H1 (cell line): ENCODE measurements at regions not wholly inside any gene's neighbourhood (a gene's known extent, or its start where the extent isn't known, plus 50 kb on each side); places are given as distances from the start of the nearest gene placed in this dataset.

Source experiments
- BRCA1 ChIP-seq: IDR thresholded peaks from 2 replicates; pipeline ENCODE4 v1.6.1; 2012; ENCODE audit warnings: low read depth, low read length, improper control_type of control experiment
- CHD7 ChIP-seq: fragments of 300-600 bp; sonication (generic); IDR thresholded peaks from 2 replicates; pipeline ENCODE4 v1.7.1; 2012; ENCODE audit warnings: low read length, moderate library complexity, mild to moderate bottlenecking, inconsistent platforms; ENCODE audit not compliant: insufficient replicate concordance
- CTCF ChIP-seq, 3 experiments: IDR thresholded peaks; 1 replicate in 2 of 3; 2 replicates in 1 of 3; pipeline versions ENCODE4 v1.5.1 to v1.6.1; 2011; ENCODE audit warnings: low read length in 3 of 3, mild to moderate bottlenecking in 3 of 3, inconsistent platforms in 2 of 3, low read depth in 1 of 3, moderate library complexity in 1 of 3; ENCODE audit not compliant: insufficient read depth in 1 of 3; ENCODE audit errors: control extremely low read depth in 1 of 3
- EZH2 ChIP-seq: fragments of 200-600 bp; sonication (generic); IDR thresholded peaks from 2 replicates; pipeline ENCODE4 v1.7.1; 2012; ENCODE audit warnings: low read depth, mild to moderate bottlenecking, moderate library complexity, low read length, inconsistent platforms; ENCODE audit not compliant: severe bottlenecking
- HDAC6 ChIP-seq: IDR thresholded peaks from one replicate; pipeline ENCODE4 v1.7.1; 2012; ENCODE audit warnings: low read depth, mild to moderate bottlenecking, inconsistent platforms, low read length, moderate library complexity
- KDM1A ChIP-seq: fragments of 200-600, 300-600 bp; sonication (generic); IDR thresholded peaks from 2 replicates; pipeline ENCODE4 v1.7.1; 2016; ENCODE audit warnings: mild to moderate bottlenecking, low read length, borderline replicate concordance
- KDM4A ChIP-seq: IDR thresholded peaks from one replicate; pipeline ENCODE4 v1.7.1; 2012; ENCODE audit warnings: low read depth, mild to moderate bottlenecking, moderate library complexity, low read length, inconsistent platforms; ENCODE audit not compliant: severe bottlenecking
- MAX ChIP-seq: IDR thresholded peaks from 2 replicates; pipeline ENCODE4 v1.6.1; 2012; ENCODE audit warnings: inconsistent platforms
- POU5F1 ChIP-seq: IDR thresholded peaks from 2 replicates; pipeline ENCODE4 v1.6.1; 2011; ENCODE audit warnings: low read depth, mild to moderate bottlenecking, low read length, moderate library complexity

DNA sequence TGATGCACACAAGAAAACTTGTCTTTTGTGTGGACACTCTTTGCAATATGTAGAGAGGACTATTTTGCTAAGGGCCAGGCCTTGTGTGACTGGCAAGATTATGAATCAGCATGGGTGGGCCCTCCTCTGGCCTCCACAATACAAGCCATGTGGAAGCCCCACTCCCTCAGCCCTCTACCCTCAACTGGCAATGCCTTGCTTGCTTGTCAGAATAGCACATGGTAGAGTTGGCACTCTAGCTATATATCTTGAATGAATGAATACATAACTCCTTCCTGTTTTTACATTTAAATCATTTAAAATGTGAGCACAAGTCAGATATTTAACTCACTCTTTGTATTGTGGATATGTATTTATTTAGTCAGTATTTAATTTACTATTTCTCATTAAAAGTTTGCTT lies 805.4 kb upstream of the GYPC start (continued):
- TF ChIP-seq CHD7 (no peak), EZH2 (no peak), MAX (no peak), KDM4A (no peak), CTCF (IDR thresholded peaks at IDR 0.05; ENCODE audit: control extremely low read depth in 1 of 3, insufficient read depth in 1 of 3, low read depth in 1 of 3, low read length in 3 of 3) (no peak), HDAC6 (no peak), KDM1A (no peak), POU5F1 (no peak), BRCA1 (no peak)
